ENCODE measurements at regions not wholly inside any gene's neighbourhood (a gene's known extent, or its start where the extent isn't known, plus 50 kb on each side); places are given as distances from the start of the nearest gene placed in this dataset.

- no peak for TF ChIP-seq CTCF (conservative IDR thresholded peaks at IDR 0.05 in 1 of 2, IDR thresholded peaks at IDR 0.05 in 1 of 2; ENCODE audit: extremely low read depth in 1 of 2, insufficient read depth in 1 of 2, low read depth in 1 of 2, low read length in 2 of 2)
- no peak for TF ChIP-seq EZH2 (IDR thresholded peaks at IDR 0.05; ENCODE audit: borderline replicate concordance, low read length)
These were observed 51.7 kb upstream of the BCAR3 start for GRCh38 chr1:93733340-93733739.

Measured in mammary epithelial cell (primary cell).